Ecto neural progenitor cell (in vitro differentiated cells): ENCODE measurements at regions not wholly inside any gene's neighbourhood (a gene's known extent, or its start where the extent isn't known, plus 50 kb on each side); places are given as distances from the start of the nearest gene placed in this dataset.

Experiments used
- DNase-seq: peaks from one replicate; pipeline ENCODE4 v3.0.0-alpha.2; 2018; ENCODE audit warnings: low spot score

DNA sequence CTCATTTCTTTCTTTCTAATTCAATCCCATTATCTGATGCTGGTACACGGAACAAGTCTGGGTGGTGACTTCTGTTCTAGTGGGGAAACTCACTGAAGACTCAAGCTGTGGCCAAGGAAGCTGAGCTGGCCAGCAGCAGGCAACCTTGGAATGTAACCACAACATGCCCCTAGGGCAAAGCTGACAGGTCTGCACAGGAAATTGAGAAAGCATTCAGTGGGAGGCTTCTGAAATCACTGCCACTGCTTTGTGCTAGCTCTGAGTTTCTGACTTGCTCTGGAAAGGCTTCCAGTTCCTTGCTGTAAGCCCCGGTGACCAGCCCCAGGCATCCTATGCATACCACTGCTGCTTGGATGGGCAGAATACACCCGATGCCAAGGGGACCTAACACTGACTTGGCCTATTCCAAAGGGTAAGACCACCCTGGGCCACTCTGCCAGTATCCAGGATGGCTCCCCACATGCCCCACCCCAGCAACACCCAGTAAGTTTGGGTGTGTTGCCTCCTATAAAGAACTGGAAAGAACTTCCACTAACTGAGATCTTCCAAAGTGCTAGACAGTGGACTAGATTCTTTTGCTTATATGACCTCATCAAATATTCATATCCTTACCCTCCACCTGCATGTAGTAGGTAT lies 84.5 kb upstream of the CDKN3 start:
- DNase-seq = peak; percentile 56

GRCh38 chr14:54314365-54315104 lies 82.3 kb upstream of the CDKN3 start:
- no peak for DNase-seq

- DNase-seq = no peak
Observed at GRCh38 chr14:54316652-54317051, 80.2 kb upstream of the CDKN3 start.

DNA sequence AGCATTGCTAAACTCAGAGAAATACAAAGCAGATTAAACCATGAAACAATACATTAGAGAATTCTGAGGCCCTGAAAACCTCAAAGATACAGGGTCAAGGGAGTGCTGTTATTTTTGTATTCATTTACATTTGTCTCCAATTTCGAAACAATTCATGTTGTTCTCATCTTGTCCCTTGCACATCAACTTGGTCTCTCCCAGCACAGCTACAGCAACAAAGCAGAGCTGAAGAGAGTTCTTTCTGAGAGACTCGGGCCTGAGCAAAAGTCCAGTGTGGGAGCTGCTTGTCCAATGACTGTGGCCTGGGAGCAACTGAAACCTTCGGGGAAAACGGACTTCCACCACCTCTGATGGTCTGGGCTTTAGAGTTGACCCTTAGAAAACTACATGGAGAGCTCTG lies 79.4 kb upstream of the CDKN3 start:
- no peak for DNase-seq

DNA sequence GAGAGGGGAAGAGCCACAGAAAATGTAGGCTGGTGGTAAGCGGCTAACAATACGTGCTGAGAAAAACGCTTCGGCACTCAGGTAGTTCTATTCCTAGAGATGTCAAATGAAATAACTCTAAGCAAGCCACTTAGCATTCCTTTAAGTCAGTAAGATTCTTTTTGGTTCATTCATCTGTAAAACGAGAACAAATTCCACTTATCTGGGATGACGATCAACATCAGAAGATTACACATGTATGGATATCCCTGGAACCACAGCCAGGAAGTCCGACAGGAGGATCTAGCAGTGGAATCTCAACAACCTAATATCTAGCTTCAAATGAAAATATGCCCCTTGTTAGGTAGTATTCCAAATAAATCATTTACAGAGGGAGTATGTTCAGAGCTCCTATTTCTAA lies 74.6 kb upstream of the CDKN3 start:
- no peak for DNase-seq

DNA sequence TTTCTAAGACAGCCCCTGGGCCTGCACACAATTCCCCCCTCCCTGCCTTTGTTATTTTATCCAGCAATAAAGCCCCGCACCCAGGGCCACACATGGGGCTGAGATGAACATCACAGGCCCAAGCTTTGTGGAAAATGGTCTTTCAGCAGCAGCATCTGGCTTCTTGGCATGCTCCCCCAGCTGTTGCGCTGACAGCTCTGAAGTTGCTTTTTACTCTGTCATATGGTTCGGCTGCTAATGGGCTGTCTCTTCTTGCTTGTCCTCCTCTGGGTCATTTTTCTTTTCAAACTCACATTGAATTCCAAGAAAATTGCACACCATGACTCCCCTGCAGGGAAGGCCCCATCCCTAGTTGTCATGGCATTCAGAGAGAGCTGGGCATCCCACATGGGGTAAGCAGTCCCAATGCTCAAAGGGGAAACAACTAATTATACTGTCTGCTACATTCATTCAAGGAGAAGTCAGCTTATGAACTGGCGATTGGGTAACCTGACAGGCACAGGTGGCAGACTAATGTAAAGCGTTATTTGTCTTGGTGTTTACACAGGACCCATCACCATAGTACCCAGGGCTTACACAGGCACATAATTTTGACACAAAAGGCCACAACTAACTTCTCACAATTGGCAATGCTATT lies 74.0 kb upstream of the CDKN3 start:
- no peak for DNase-seq

DNA sequence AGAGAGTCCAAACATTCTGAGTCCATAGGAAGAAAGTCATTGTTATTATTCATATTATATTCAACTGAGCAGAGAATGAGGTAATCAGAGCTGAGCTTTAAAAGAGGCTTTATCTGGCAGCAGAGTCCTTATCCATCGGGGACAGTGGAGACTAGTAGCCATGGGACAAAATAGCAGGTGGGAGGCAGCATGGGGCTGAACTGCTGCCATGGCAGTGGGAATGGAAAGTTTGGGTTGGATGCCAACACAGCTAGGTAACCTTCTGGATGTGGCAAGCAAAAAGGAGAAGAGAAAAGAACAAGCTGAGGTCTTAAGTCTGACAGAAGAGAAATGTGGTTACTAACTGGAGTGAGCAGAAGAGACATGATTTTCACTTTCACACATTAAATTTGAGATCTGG lies 71.0 kb upstream of the CDKN3 start:
- DNase-seq = peak; percentile 3

DNA sequence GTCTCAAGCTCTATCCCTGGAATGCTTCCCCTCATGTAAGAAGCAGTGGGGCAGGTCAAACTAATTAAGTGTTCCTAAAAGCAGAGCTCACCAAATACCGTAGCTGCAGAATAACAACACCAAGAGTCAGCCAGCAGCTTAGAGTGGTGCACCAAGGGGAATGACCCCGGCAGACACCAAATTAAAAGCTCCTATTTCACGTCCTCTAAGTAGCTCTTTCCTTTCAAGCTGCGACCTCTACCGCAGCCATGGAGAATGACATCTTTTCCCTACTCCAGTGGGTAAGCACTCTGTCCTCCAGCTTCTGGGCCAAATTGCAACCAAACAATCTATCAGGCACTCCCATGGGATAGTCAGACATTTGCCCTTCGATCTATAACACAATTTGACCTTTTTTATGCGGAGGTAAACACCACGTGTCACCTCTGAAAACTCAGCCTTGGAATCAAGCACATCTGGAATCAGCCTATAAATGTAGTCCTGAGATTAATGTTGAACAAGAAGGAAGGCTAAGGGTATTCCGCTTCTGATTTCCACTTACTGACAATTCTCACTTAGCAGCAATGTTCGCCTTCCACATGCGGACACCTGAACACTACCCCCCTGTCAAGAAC lies 67.6 kb upstream of the CDKN3 start:
- peak; percentile 74 for DNase-seq

GRCh38 chr14:54330876-54331275 lies 65.9 kb upstream of the CDKN3 start:
- DNase-seq = no peak

GRCh38 chr14:54331516-54331915 lies 65.3 kb upstream of the CDKN3 start:
- no peak for DNase-seq

GRCh38 chr14:54332490-54332889 lies 64.3 kb upstream of the CDKN3 start:
- DNase-seq = no peak

DNA sequence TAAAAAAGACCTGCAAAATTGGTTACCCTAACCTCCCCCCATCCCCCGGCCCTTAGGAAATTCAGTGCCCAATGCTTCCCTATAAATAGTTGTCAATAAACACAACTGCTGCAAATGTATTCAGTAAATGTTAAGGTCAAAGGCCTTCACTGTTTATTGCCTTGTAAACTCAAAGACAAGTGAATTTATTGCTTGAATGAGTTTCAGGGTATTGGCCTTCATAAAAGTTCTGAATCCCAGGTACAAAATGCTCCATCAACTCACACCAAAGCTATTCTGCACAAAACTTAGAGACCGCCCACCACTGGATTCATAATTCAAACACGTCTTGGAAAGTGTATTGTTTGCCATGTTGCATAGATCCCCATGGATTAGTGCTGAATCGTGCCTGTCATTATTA lies 63.3 kb upstream of the CDKN3 start:
- no peak for DNase-seq

DNA sequence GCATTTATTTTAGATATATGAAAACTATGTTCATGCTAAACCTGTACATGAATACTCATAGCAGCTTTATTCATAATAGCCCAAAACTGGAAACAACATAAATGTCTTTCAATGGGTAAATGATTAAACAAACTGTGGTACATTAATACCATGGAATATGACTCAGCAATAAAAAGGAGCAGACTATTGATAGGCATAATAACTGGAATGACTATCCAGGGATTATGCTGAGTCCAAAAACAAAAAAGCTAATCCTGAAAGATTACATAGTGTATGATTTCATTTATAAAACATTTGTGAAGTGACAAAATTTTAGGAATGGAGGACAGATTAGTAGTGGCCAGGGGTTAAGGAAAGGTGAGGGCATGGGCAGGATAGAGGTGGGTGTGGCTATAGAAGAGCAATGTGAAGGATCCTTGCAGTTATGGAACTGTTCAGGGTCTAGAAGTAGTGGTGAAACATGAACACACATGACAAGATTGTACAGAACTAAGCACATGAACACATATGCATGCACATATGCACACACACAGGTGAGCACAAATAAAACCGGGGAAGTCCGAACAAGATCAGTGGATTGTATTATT lies 61.1 kb upstream of the CDKN3 start:
- no peak for DNase-seq

DNA sequence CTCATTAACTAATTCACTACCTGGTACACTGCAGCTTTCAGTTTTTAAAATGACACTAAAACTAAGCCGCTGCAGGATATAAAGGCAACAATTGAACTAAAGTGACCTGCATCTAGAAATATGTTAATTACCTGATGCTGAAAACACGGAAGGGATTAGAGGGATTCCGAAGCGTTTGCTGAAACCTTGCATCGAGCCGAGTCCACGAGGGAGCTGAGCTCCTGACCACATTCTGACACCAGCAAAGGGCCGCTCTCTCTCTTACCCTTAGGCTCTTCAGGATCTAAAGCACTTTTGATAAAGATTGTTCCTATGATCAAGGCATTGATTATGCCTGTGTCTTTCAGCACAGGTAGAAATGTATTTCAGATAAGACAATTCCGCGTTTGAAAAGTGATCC lies 59.5 kb upstream of the CDKN3 start:
- DNase-seq = no peak

GRCh38 chr14:54338696-54339317 lies 58.0 kb upstream of the CDKN3 start:
- no peak for DNase-seq

DNA sequence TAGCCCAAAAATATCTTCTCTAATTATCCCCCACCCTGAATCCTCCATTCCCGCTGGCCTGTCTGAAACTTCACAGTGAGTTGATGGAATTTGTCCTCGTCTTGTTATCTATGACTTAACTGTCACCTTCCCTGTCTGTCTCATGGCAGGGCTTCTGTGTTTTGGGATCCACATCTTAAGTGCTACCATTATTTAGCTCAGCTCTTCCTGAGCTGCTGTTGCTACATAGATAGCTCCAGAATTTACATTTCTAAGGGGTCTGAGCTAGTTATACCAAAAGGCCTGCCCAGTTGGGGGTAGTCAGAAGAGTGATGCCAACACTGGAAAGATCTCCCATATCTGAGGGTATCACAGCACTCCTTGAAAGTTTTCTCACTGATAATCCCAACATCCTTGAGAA lies 57.0 kb upstream of the CDKN3 start:
- no peak for DNase-seq

DNA sequence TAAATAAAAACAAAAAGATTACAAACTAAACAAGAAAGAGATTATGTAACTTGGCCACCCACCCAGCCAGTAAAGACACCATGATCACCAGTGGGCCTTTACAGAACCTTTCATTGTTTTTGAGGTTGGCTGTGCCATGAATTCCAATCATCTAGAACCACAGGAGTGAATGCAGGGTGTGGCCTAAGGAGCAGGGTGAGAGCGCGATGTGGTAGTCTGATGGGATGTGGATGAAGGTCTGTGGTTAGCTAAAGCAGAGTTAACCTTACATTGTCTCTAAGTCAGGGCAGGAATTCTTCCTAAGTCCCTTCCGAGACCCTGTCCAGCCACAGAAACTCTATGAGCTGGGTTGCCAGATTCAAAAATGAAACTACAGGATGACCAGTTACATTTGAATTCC lies 54.0 kb upstream of the CDKN3 start:
- DNase-seq = no peak

GRCh38 chr14:54343272-54344121 lies 53.3 kb upstream of the CDKN3 start:
- no peak for DNase-seq

GRCh38 chr14:54344445-54344844 lies 52.4 kb upstream of the CDKN3 start:
- no peak for DNase-seq

- no peak for DNase-seq
Observed at GRCh38 chr14:54346257-54346656, 50.5 kb upstream of the CDKN3 start.
